ENCODE measurements at regions not wholly inside any gene's neighbourhood (a gene's known extent, or its start where the extent isn't known, plus 50 kb on each side); places are given as distances from the start of the nearest gene placed in this dataset.
"Not testable (repeated sequence)": the region's sequence is repeated elsewhere in the genome, so short reads cannot be mapped to it uniquely, and the experiment has no call there.

DNA sequence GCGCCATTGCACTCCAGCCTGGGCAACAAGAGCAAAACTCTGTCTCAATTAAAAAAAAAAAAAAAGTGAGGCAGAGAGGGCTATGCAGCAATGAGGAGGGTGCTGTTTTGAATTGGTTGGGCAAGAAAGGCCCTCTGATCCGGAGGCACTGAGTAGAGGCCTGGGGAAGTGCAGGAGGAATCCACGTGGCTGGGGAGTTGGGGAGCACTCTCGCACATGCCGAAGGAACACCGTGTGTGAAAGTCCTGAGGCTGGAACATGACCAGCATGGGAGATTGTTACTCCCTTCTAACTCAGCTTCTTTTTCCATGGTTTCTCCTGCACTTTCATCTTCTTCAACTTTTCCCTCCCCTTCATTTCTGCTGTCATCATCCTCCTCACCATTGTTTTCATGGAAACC lies 347.9 kb upstream of the HS6ST1 start:
- no peaks in the 10 kb centered on the region for H3K36me3 ChIP-seq (ENCODE audit: control insufficient read depth, insufficient read depth, low read length)
- H3K9me3 ChIP-seq (ENCODE audit: control insufficient read depth, insufficient read depth, low read depth, low read length): 0 out of 2 replicates have a peak, but pooled peaks cover 2% of the 10 kb centered on the region
- no peak overlapping the region for H3K4me3 ChIP-seq (ENCODE audit: low read depth, low read length)
- no peak overlapping the region for H3K9ac ChIP-seq (ENCODE audit: low read length)
- peaks cover 9% of the 10 kb centered on the region for H3K4me1 ChIP-seq (ENCODE audit: control insufficient read depth, insufficient read depth, low read length)
- no peak overlapping the region for H3K27ac ChIP-seq (ENCODE audit: low read depth, low read length)
- no peaks in the 10 kb centered on the region for H3K27me3 ChIP-seq (ENCODE audit: control insufficient read depth, insufficient read depth, low read length)

DNA sequence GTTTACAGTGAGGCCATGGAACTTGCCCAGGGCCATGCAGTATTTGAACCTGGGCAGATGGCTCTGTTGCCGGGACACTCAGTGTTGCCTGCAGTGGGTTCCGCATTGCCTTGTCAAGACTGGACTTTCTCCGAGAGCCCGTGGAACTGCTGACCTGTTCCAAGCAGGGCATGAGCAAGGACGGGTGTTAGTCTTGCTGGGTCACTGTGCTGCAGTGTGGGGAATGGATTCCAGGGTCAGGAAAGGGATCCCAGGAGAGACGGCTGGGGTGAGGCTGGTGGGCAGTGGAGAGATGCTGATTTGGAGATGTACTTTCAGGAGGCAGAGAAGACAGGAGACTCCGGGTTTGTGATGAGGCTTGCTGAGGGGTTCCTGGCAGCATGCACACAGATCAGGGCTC lies 348.7 kb upstream of the HS6ST1 start:
- Histone ChIP-seq H3K4me3 (ENCODE audit: low read depth, low read length) (no peak overlapping the region), H3K27me3 (ENCODE audit: control insufficient read depth, insufficient read depth, low read length) (no peaks in the 10 kb centered on the region), H3K4me1 (ENCODE audit: control insufficient read depth, insufficient read depth, low read length) (peaks cover 9% of the 10 kb centered on the region), H3K9ac (ENCODE audit: low read length) (no peak overlapping the region), H3K36me3 (ENCODE audit: control insufficient read depth, insufficient read depth, low read length) (no peaks in the 10 kb centered on the region), H3K27ac (ENCODE audit: low read depth, low read length) (no peak overlapping the region), H3K9me3 (ENCODE audit: control insufficient read depth, insufficient read depth, low read depth, low read length) (0 out of 2 replicates have a peak, but pooled peaks cover 2% of the 10 kb centered on the region)

DNA sequence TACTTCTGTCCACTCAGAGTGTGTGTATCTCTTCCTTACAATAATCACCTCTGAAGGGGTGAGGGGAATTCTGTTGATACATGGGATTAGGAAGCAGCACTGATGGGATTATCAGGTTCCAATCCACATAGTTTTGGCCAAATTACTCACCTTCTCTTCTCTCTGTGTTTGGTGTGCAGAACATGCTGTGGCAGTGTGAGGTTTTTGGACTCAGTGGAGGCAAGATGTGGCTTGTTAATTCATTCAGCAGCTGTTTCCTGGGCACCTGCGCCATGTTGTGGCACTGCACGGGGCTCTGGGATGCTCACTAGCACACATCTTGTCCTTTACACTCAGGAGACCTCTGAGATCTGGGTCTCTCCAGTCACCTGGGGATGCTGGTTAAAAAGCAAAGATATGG lies 350.3 kb upstream of the HS6ST1 start:
- H3K9me3 ChIP-seq (ENCODE audit: control insufficient read depth, insufficient read depth, low read depth, low read length): 0 out of 2 replicates have a peak, but pooled peaks cover 2% of the 10 kb centered on the region
- peaks cover 9% of the 10 kb centered on the region for H3K4me1 ChIP-seq (ENCODE audit: control insufficient read depth, insufficient read depth, low read length)
- H3K27ac ChIP-seq (ENCODE audit: low read depth, low read length): no peak overlapping the region
- no peak overlapping the region for H3K4me3 ChIP-seq (ENCODE audit: low read depth, low read length)
- no peaks in the 10 kb centered on the region for H3K36me3 ChIP-seq (ENCODE audit: control insufficient read depth, insufficient read depth, low read length)
- H3K27me3 ChIP-seq (ENCODE audit: control insufficient read depth, insufficient read depth, low read length): no peaks in the 10 kb centered on the region
- H3K9ac ChIP-seq (ENCODE audit: low read length): no peak overlapping the region

DNA sequence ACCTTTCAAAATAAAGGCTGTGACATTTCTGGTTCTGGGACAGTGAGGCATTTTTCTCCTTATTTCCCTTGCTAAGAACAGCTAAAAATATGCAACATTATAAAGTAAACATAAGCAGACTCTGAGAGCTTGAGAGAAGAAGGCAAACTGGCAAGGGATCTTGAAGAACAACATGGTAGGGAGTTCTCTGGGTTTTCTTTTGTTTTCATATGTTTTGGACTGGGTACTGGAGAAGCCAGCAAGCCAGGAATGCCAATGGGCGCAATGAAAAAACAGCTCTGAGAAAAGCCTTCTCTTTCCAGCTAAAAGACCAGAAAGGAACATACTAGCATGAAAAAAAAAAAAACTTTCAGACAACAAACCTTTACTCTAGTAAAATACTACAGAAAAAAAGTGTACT lies 351.4 kb upstream of the HS6ST1 start:
- no peak overlapping the region for H3K9ac ChIP-seq (ENCODE audit: low read length)
- no peak overlapping the region for H3K27ac ChIP-seq (ENCODE audit: low read depth, low read length)
- no peaks in the 10 kb centered on the region for H3K27me3 ChIP-seq (ENCODE audit: control insufficient read depth, insufficient read depth, low read length)
- H3K36me3 ChIP-seq (ENCODE audit: control insufficient read depth, insufficient read depth, low read length): no peaks in the 10 kb centered on the region
- 0 out of 2 replicates have a peak, but pooled peaks cover 2% of the 10 kb centered on the region for H3K9me3 ChIP-seq (ENCODE audit: control insufficient read depth, insufficient read depth, low read depth, low read length)
- no peak overlapping the region for H3K4me3 ChIP-seq (ENCODE audit: low read depth, low read length)
- peaks cover 1% of the 10 kb centered on the region; the same call in 1 of the 2 replicates for H3K4me1 ChIP-seq (ENCODE audit: control insufficient read depth, insufficient read depth, low read length)

DNA sequence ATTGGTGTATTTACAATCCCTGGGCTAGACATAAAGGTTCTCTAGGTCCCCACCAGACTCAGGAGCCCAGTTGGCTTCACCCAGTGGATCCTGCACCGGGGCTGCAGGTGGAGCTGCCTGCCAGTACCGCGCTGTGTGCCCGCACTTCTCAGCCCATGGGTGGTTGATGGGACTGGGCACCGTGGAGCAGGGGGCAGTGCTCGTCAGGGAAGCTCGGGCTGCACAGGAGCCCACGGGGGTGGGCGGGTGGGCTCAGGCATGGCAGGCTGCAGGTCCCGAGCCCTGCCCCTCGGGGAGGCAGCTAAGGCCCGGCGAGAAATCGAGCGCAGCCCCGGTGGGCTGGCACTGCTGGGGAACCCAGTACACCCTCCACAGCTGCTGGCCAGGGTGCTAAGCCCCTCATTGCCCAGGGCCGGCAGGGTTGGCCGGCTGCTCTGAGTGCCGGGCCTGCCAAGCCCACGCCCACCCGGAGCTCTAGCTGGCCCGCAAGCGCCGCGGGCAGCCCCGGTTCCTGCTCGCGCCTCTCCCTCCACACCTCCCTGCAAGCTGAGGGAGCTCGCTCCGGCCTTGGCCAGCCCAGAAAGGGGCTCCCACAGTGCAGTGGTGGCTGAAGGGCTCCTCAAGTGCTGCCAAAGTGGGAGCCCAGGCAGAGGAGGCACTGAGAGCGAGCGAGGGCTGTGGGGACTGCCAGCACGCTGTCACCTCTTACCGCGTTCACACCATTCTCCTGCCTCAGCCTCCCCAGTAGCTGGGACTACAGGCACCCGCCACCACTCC lies 353.5 kb upstream of the HS6ST1 start:
- not testable (repeated sequence) for H3K27me3 ChIP-seq (ENCODE audit: control insufficient read depth, insufficient read depth, low read length); H3K9me3 ChIP-seq (ENCODE audit: control insufficient read depth, insufficient read depth, low read depth, low read length); H3K36me3 ChIP-seq (ENCODE audit: control insufficient read depth, insufficient read depth, low read length); H3K9ac ChIP-seq (ENCODE audit: low read length); H3K4me1 ChIP-seq (ENCODE audit: control insufficient read depth, insufficient read depth, low read length); H3K27ac ChIP-seq (ENCODE audit: low read depth, low read length); H3K4me3 ChIP-seq (ENCODE audit: low read depth, low read length)

- not testable (repeated sequence) for H3K27ac ChIP-seq (ENCODE audit: low read depth, low read length); H3K27me3 ChIP-seq (ENCODE audit: control insufficient read depth, insufficient read depth, low read length); H3K9me3 ChIP-seq (ENCODE audit: control insufficient read depth, insufficient read depth, low read depth, low read length); H3K4me3 ChIP-seq (ENCODE audit: low read depth, low read length); H3K9ac ChIP-seq (ENCODE audit: low read length); H3K4me1 ChIP-seq (ENCODE audit: control insufficient read depth, insufficient read depth, low read length); H3K36me3 ChIP-seq (ENCODE audit: control insufficient read depth, insufficient read depth, low read length)
Measured at GRCh38 chr2:128679680-128680079, 361.0 kb upstream of the HS6ST1 start.

GRCh38 chr2:128681507-128681906 lies 362.8 kb upstream of the HS6ST1 start:
- Histone ChIP-seq H3K36me3 (ENCODE audit: control insufficient read depth, insufficient read depth, low read length) (no peaks in the 10 kb centered on the region), H3K9ac (ENCODE audit: low read length) (no peak overlapping the region), H3K9me3 (ENCODE audit: control insufficient read depth, insufficient read depth, low read depth, low read length) (peaks cover 5% of the 10 kb centered on the region; the same call in 1 of the 2 replicates), H3K4me3 (ENCODE audit: low read depth, low read length) (no peak overlapping the region), H3K27ac (ENCODE audit: low read depth, low read length) (no peak overlapping the region), H3K27me3 (ENCODE audit: control insufficient read depth, insufficient read depth, low read length) (no peaks in the 10 kb centered on the region), H3K4me1 (ENCODE audit: control insufficient read depth, insufficient read depth, low read length) (peaks cover 8% of the 10 kb centered on the region; the same call in 1 of the 2 replicates)

DNA sequence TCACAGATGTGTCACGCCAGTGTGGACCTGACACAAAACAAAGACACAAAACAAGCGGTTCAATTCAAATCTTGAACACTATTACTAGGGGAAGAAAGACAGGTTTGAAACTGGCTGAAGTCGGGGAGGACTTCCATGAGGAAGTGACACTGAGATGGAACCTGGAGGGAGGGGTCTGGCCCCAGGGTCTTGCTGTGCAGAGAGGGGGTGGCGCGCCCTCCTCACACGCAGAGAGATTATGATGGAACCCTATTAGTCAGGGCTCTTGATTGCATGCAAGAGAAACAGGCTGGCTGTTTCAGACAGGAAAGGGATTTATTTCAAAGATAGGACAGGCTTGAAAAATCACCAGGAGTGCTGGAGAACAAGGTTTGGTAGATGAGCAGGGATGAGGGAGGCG lies 363.6 kb upstream of the HS6ST1 start:
- Histone ChIP-seq H3K4me3 (ENCODE audit: low read depth, low read length) (no peak overlapping the region), H3K9ac (ENCODE audit: low read length) (no peak overlapping the region), H3K9me3 (ENCODE audit: control insufficient read depth, insufficient read depth, low read depth, low read length) (peaks cover 5% of the 10 kb centered on the region; the same call in 1 of the 2 replicates), H3K36me3 (ENCODE audit: control insufficient read depth, insufficient read depth, low read length) (no peaks in the 10 kb centered on the region), H3K27me3 (ENCODE audit: control insufficient read depth, insufficient read depth, low read length) (no peaks in the 10 kb centered on the region), H3K27ac (ENCODE audit: low read depth, low read length) (no peak overlapping the region), H3K4me1 (ENCODE audit: control insufficient read depth, insufficient read depth, low read length) (peaks cover 8% of the 10 kb centered on the region; the same call in 1 of the 2 replicates)

- Histone ChIP-seq H3K9me3 (ENCODE audit: control insufficient read depth, insufficient read depth, low read depth, low read length) (peaks cover 5% of the 10 kb centered on the region; the same call in 1 of the 2 replicates), H3K36me3 (ENCODE audit: control insufficient read depth, insufficient read depth, low read length) (no peaks in the 10 kb centered on the region), H3K4me3 (ENCODE audit: low read depth, low read length) (no peak overlapping the region), H3K4me1 (ENCODE audit: control insufficient read depth, insufficient read depth, low read length) (peaks cover 8% of the 10 kb centered on the region; the same call in 1 of the 2 replicates), H3K27me3 (ENCODE audit: control insufficient read depth, insufficient read depth, low read length) (no peaks in the 10 kb centered on the region), H3K27ac (ENCODE audit: low read depth, low read length) (no peak overlapping the region), H3K9ac (ENCODE audit: low read length) (no peak overlapping the region)
Measured at GRCh38 chr2:128682729-128683284, 364.1 kb upstream of the HS6ST1 start.

DNA sequence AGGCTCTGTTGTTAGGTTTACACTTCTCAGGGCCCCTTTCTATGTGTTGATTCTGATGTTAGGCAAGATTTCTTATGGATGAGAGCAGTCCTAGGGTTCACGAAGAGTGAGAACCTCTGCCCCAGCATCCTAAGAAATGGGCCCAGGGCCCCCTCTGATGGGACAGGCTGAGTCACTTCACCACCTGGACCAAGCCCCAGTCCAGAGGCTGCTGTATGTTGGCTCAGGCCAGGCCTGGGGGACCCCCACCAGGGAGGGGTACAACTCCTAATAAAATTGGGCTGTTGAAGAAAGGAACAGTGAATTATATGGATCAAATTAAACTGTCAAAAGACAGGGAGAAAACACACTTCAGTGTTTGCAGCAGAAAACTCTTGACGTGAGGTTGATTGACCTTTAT lies 365.9 kb upstream of the HS6ST1 start:
- Histone ChIP-seq H3K4me1 (ENCODE audit: control insufficient read depth, insufficient read depth, low read length) (peaks cover 8% of the 10 kb centered on the region; the same call in 1 of the 2 replicates), H3K4me3 (ENCODE audit: low read depth, low read length) (no peak overlapping the region), H3K27ac (ENCODE audit: low read depth, low read length) (no peak overlapping the region), H3K9me3 (ENCODE audit: control insufficient read depth, insufficient read depth, low read depth, low read length) (peaks cover 5% of the 10 kb centered on the region; the same call in 1 of the 2 replicates), H3K36me3 (ENCODE audit: control insufficient read depth, insufficient read depth, low read length) (no peaks in the 10 kb centered on the region), H3K9ac (ENCODE audit: low read length) (no peak overlapping the region), H3K27me3 (ENCODE audit: control insufficient read depth, insufficient read depth, low read length) (no peaks in the 10 kb centered on the region)

DNA sequence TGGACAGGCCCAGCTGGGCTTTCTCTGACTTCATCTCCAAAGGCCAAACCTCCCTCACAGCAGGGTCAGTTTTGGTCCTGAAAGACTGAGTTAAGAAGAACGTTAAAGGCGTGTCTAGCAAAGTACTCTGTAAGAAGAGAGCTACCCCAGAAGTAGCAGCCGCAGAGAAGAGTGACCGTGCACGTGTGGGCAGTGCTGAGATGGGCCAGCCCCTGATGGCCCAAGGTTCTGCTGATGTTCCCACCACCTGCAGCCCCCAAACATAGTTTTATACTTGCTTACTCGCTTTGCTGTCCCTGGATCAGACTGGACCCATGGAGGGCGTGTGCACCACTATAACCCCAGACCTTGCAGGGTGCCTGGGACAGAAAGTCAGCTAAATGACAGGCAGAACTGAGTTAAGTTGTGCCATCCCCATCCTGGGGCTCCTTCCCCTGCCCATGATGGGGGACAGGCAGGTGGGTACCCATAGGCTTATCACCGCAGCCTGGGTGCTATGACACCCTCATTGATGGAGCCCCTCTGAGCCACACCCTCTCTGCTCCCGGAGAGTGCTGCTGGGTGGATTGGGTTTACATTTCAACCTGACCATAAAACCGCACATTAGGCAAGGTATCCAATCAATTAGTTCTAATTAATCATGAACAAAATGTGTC lies 367.3 kb upstream of the HS6ST1 start:
- H3K9ac ChIP-seq (ENCODE audit: low read length): no peak overlapping the region
- H3K4me1 ChIP-seq (ENCODE audit: control insufficient read depth, insufficient read depth, low read length): peaks cover 11% of the 10 kb centered on the region
- H3K27ac ChIP-seq (ENCODE audit: low read depth, low read length): no peak overlapping the region
- no peak overlapping the region for H3K4me3 ChIP-seq (ENCODE audit: low read depth, low read length)
- peaks cover 8% of the 10 kb centered on the region for H3K9me3 ChIP-seq (ENCODE audit: control insufficient read depth, insufficient read depth, low read depth, low read length)
- H3K36me3 ChIP-seq (ENCODE audit: control insufficient read depth, insufficient read depth, low read length): no peaks in the 10 kb centered on the region
- H3K27me3 ChIP-seq (ENCODE audit: control insufficient read depth, insufficient read depth, low read length): no peaks in the 10 kb centered on the region
